Cardiac fibroblast (primary cell): ENCODE measurements at regions not wholly inside any gene's neighbourhood (a gene's known extent, or its start where the extent isn't known, plus 50 kb on each side); places are given as distances from the start of the nearest gene placed in this dataset.

Source experiments
- DNase-seq, 2 donors: peaks; one replicate each; pipeline versions ENCODE4 v3.0.0 to v3.0.0-alpha.2; 2010; ENCODE audit warnings: low read depth in 2 of 2
- H3K4me3 ChIP-seq, 2 donors: replicated peaks in 1 of 2; 1 replicate in 1 of 2; 2 replicates in 1 of 2; pipeline ENCODE4 v1.5.1; 2011; ENCODE audit warnings: low read depth in 2 of 2, low read length in 2 of 2, mild to moderate bottlenecking in 2 of 2, moderate library complexity in 1 of 2
- TF ChIP-seq, protein P1 (sequence below): IDR thresholded peaks from one replicate; pipeline ENCODE4 v1.5.1; 2011; ENCODE audit warnings: low read depth, mild to moderate bottlenecking, low read length, inconsistent platforms

DNA sequence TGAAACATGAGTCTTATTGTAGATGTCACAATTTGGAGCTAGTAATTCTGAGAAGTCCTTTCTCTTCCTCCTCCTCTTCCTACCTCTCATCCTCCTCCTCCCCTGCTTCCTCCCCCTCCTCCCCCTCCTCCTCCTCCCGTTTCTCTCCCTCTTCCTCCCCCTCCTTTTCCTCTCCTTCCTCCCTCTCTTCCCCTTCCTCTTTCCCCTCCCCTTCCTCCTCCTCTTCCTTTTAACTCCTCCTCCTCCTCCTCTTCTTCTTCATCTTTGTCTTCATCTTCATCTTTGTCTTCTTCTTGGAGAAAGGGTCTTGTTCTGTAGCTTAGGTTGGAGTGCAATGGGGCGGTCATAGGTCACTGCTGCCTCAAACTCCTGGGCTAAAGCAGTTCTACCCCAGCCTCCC is 161.8 kb downstream of the PCDH7 start:
- no peak for DNase-seq
- TF ChIP-seq, protein P1, sequence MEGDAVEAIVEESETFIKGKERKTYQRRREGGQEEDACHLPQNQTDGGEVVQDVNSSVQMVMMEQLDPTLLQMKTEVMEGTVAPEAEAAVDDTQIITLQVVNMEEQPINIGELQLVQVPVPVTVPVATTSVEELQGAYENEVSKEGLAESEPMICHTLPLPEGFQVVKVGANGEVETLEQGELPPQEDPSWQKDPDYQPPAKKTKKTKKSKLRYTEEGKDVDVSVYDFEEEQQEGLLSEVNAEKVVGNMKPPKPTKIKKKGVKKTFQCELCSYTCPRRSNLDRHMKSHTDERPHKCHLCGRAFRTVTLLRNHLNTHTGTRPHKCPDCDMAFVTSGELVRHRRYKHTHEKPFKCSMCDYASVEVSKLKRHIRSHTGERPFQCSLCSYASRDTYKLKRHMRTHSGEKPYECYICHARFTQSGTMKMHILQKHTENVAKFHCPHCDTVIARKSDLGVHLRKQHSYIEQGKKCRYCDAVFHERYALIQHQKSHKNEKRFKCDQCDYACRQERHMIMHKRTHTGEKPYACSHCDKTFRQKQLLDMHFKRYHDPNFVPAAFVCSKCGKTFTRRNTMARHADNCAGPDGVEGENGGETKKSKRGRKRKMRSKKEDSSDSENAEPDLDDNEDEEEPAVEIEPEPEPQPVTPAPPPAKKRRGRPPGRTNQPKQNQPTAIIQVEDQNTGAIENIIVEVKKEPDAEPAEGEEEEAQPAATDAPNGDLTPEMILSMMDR = no peak
- no peak overlapping the region for H3K4me3 ChIP-seq

DNA sequence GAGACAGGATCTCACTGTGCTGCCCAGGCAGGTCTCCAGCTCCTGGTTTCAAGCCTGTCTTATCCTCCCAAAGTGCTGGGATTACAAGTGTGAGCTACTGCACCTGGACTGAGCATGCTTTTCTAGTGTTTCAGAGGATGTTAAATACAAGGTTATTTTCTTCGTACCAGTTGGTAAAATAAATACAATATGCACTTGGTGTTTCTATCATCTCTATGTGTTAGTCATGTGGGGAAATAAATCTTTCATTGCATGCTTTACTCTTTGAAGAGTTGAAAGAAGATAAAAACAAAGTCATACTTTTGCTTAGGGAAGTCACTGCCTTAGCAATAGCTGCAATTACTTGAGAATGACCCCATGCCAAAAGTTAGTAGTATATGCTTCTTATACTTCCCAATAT is 162.3 kb downstream of the PCDH7 start:
- H3K4me3 ChIP-seq = no peak overlapping the region
- TF ChIP-seq, protein P1 = no peak
- no peak for DNase-seq

DNA sequence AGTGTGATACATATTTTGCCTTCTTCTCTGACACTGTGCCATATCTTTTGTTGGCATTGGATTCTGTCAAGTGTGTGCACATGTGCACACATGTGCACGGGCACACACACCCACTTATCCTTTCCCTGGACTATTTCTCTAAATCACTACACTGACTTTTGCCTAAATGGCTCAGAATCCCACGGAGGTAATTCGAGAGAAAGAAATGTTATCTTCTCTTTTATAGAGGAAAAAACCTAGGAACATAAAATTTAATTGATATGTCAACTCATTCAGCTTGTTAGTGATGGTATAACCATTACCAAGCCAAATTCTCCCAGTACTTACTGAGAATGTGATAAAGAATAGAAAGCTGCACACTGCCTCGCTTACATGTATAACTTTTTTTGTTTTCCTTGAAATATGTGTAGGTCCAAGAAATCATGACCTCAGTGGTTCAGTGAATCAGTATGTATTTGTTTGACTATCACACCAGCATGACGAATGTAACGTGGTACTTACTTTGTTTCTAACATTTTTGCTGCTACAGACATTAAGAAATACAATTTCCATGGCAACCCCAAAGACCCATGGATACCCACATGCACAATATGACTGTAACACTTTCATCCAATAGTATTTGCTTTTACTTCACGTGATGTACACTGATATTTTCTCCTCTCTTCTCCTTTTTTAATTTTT is 163.0 kb downstream of the PCDH7 start:
- TF ChIP-seq, protein P1 = no peak
- no peak for DNase-seq
- no peak overlapping the region for H3K4me3 ChIP-seq

DNA sequence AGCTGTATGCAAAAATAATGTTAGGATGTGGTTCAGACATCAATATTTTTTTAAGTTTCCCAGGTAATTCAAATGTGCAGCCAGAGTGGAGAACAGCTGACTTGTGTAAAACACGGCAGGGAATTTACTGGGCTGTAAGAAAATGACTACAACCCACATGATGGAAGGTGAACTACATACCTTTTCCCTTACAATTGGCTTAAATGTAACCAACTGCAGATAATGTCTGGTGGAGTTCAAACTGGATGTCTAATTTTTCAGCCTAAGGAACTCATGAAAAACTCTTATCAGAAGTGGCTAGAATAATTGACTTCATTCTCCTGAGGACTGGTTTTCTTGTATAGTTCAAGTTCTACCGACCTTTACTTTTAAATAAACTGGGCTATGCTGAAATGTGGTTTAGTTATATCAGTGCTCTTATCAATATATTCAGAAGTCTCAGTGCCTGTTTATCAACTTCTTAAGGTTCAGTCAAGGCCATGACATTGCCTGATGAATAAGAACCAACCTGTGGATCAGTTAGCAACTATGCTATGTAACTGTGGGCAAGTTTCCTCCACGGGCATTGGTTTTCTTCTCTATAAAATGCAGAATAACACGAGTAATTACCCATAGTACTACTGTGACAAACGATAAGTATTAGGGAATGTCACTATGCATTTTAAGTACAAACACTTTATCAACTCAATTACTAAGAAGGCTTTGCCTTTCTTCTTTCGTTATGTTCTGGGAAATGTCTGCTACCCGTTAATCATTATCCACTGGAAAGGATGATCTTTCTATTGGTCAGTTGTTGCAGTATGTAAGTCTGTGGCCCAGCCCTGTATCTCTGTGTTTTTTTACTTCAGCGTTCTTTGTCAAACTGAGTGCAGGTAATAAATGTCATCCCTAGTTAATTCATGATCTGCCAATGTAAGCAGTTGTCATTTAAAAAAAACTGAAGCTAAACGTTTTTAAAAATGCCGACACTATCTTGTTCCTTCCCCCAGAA is 181.6 kb downstream of the PCDH7 start:
- TF ChIP-seq, protein P1 = no peak
- no peak for DNase-seq
- H3K4me3 ChIP-seq = no peak overlapping the region

DNA sequence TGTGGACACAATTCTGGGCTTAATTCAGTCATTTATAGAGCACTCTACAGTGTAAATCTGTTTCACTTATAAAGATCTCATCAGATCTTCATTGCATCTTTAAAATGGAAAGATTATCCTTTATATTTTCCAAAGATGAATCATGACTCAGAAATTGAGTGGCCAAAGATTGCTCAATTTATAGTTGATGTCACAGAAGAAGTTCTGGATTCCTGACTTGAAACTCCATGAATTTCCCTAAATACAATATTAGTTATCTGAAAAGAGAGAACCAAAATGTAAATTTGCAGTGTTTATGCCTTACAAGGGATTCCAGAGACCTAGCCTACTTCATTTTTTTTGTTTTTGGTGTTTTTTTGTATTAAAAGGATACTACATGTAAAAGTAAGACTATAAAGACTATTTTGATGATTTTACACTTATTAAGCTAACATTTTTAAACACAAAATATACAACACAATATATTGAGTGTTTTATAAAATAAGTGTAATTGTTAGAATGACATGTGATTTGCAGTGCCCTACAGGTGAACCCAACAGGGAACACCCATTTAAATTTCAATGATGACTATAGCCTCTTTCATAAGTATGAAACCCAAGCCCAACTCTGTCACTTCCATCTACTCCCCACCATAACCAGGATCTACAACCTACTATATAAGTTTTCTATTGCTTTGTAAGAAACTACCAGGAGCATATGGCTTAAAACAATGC is 183.5 kb downstream of the PCDH7 start:
- TF ChIP-seq, protein P1 = no peak
- no peak overlapping the region for H3K4me3 ChIP-seq
- DNase-seq = peak; percentile 24 to 37

DNA sequence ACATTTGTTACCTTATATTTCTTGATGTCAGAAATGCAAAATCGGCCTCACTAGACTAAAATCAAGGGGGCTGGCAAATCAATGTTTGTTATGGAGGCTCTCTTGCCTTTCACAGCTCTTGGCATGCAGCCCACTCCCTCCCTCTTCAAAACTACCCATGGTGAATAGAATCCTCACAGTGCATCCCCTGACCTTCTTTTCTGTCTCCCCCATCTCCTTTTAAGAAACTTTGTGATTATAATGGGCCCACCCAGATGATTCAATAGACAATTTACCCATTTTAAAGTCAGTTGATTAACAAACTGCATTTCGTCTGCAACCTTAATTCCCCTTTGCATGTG is 184.0 kb downstream of the PCDH7 start:
- TF ChIP-seq, protein P1 = no peak
- DNase-seq = no peak
- H3K4me3 ChIP-seq = no peak overlapping the region
